HepG2 (cell line): ENCODE measurements at regions not wholly inside any gene's neighbourhood (a gene's known extent, or its start where the extent isn't known, plus 50 kb on each side); places are given as distances from the start of the nearest gene placed in this dataset.

Source experiments
- ATAC-seq: fragments of 200-7000 bp; cut with Tn5 transposase; 3 replicates; pipeline ENCODE4 v1.9.1; 2020; ENCODE audit warnings: mild to moderate bottlenecking, moderate library complexity
- BruUV-seq: library from RNA; stranded (reverse); fragments of 400-500 nt; replicated peaks from 2 replicates; lab custom pipeline; 2021; lab: Mats Ljungman, UMichigan
- CTCF ChIA-PET: fragments of 300-600 bp; formaldehyde crosslinking; extraction: SDS; loops from one replicate; lab custom pipeline; 2021; ENCODE audit warnings: low total read pairs, inconsistent platforms, low intra/inter-chr PET ratio; lab: Yijun Ruan, JAX
- POLR2A ChIA-PET: fragments of 350-600 bp; sonication (Branson Sonifier 250); formaldehyde crosslinking; loops from one replicate; lab custom pipeline; 2020; ENCODE audit warnings: antibody characterized with exemption, inconsistent platforms; lab: Yijun Ruan, JAX
- DNase-seq: peaks from one replicate; pipeline ENCODE4 v3.0.0-alpha.2; 2015; ENCODE audit warnings: low spot score
- FAIRE-seq: peaks from 3 replicates; lab custom pipeline; 2011; peaks lifted over from hg19 to GRCh38; lab: Jason Lieb, UNC
- H2AFZ ChIP-seq: one replicate; pipeline ENCODE4 v1.6.1; 2011; ENCODE audit warnings: low read length, inconsistent platforms
- H3K27ac ChIP-seq: fragments of 300-600 bp; 3 replicates; pipeline ENCODE4 v1.8.0; 2011; ENCODE audit warnings: mixed run types, mild to moderate bottlenecking, mixed read lengths, low read length, inconsistent platforms; ENCODE audit not compliant: insufficient read depth; ENCODE audit errors: extremely low read length
- H3K27me3 ChIP-seq, 2 experiments: fragments of 200-600 bp in 1 of 2; 2 replicates in 1 of 2; 3 replicates in 1 of 2; pipeline versions ENCODE4 v1.6.0 to v1.8.0; 2011; ENCODE audit warnings: low read length in 2 of 2, mild to moderate bottlenecking in 2 of 2, moderate library complexity in 2 of 2, inconsistent platforms in 1 of 2; ENCODE audit not compliant: insufficient read depth in 2 of 2, control insufficient read depth in 1 of 2
- H3K36me3 ChIP-seq, 2 experiments: fragments of 200-600 bp in 1 of 2; replicated peaks in 1 of 2; 2 replicates in 1 of 2; 3 replicates in 1 of 2; pipeline versions ENCODE4 v1.5.1 to v1.8.0; 2011; ENCODE audit warnings: low read length in 2 of 2, inconsistent platforms in 1 of 2; ENCODE audit not compliant: insufficient read depth in 2 of 2, control insufficient read depth in 1 of 2
- H3K4me1 ChIP-seq: 2 replicates; pipeline ENCODE4 v1.5.1; 2012; ENCODE audit warnings: low read length, inconsistent platforms; ENCODE audit not compliant: insufficient read depth
- H3K4me2 ChIP-seq: 2 replicates; pipeline ENCODE4 v1.6.0; 2011; ENCODE audit warnings: low read depth, low read length, inconsistent platforms
- H3K4me3 ChIP-seq, 3 experiments: fragments of 200-600 bp in 1 of 3; sonication (generic), shearing (Covaris generic) in 1 of 3; replicated peaks in 1 of 3; 2 replicates each; pipeline ENCODE4 v1.5.1; 2011 to 2016; ENCODE audit warnings: low read length in 3 of 3, inconsistent platforms in 2 of 3, low read depth in 2 of 3, mild to moderate bottlenecking in 2 of 3, control low read depth in 1 of 3, mixed read lengths in 1 of 3; ENCODE audit not compliant: insufficient read depth in 1 of 3
- H3K79me2 ChIP-seq: one replicate; pipeline ENCODE4 v1.6.1; 2011; ENCODE audit warnings: low read length, inconsistent platforms; ENCODE audit not compliant: insufficient read depth
- H3K9ac ChIP-seq: 2 replicates; pipeline ENCODE4 v1.6.0; 2011; ENCODE audit warnings: mild to moderate bottlenecking, low read depth, low read length, inconsistent platforms; ENCODE audit not compliant: insufficient read depth
- H3K9me3 ChIP-seq: 2 replicates; pipeline ENCODE4 v1.5.1; 2012; ENCODE audit warnings: mild to moderate bottlenecking, low read length
- H4K20me1 ChIP-seq: 2 replicates; pipeline ENCODE4 v1.6.0; 2011; ENCODE audit warnings: inconsistent platforms, mild to moderate bottlenecking, low read length, moderate library complexity; ENCODE audit not compliant: insufficient read depth
- ATF7 ChIP-seq, 2 experiments: fragments of 450-650 bp in 1 of 2; sonication (generic) in 1 of 2; formaldehyde crosslinking in 1 of 2; IDR thresholded peaks; 2 replicates each; pipeline versions ENCODE4 v1.4.0 to v1.6.1; 2016 to 2020; ENCODE audit warnings: antibody characterized with exemption in 1 of 2, mild to moderate bottlenecking in 1 of 2, missing genetic modification reagents in 1 of 2
- CEBPB ChIP-seq: IDR thresholded peaks from 2 replicates; pipeline ENCODE4 v1.6.1; 2011; ENCODE audit warnings: low read depth, low read length, improper control_type of control experiment, borderline replicate concordance
- EEA1 ChIP-seq: sonication (generic); formaldehyde crosslinking; IDR thresholded peaks from 2 replicates; pipeline ENCODE4 v1.5.1; 2020; ENCODE audit warnings: mild to moderate bottlenecking, missing genetic modification reagents, borderline replicate concordance
- KLF12 ChIP-seq: sonication (generic); formaldehyde crosslinking; IDR thresholded peaks from 2 replicates; pipeline ENCODE4 v1.4.0; 2020; ENCODE audit warnings: missing genetic modification reagents, borderline replicate concordance
- POLR2G ChIP-seq: fragments of 200-400 bp; formaldehyde crosslinking; IDR thresholded peaks from 2 replicates; pipeline ENCODE4 v1.6.1; 2018; ENCODE audit warnings: mild to moderate bottlenecking, low read depth, low read length, moderate library complexity
- THAP8 ChIP-seq: sonication (generic); formaldehyde crosslinking; IDR thresholded peaks from 2 replicates; pipeline ENCODE4 v1.5.1; 2020; ENCODE audit warnings: missing genetic modification reagents, mild to moderate bottlenecking, borderline replicate concordance
- ZNF333 ChIP-seq: sonication (generic); formaldehyde crosslinking; IDR thresholded peaks from 2 replicates; pipeline ENCODE4 v1.4.0; 2020; ENCODE audit warnings: mild to moderate bottlenecking, missing genetic modification reagents, borderline replicate concordance
- WGBS: methylation state at CpG from one replicate; pipeline ENCODE4 v1.1.6; 2017; ENCODE audit warnings: low lambda C conversion rate; 5-methylcytosine and 5-hydroxymethylcytosine counted together
- in situ Hi-C: cut with HindIII; loops from 2 replicates; pipeline ENCODE4 v1.10.0; 2017; ENCODE audit warnings: low pct_unique_long_range_greater_than_20kb; ENCODE audit not compliant: extremely low pct_ligation_motif_present
- intact Hi-C: fragments of 100-400 bp; cut with micrococcal nuclease; formaldehyde crosslinking; loops from one replicate; pipeline ENCODE4 v1.10.0; 2022; ENCODE audit not compliant: unreplicated experiment

GRCh38 chr1:68828013-68828412 is 331.1 kb upstream of the DEPDC1 start:
- Histone ChIP-seq H3K36me3 (no peaks in the 10 kb centered on the region), H3K4me2 (no peak overlapping the region), H3K9ac (no peak overlapping the region), H2AFZ (no peak overlapping the region), H3K27ac (no peak overlapping the region), H3K79me2 (no peaks in the 10 kb centered on the region), H3K9me3 (peaks cover 95% of the 10 kb centered on the region), H4K20me1 (no peaks in the 10 kb centered on the region), H3K4me3 (no peak overlapping the region), H3K27me3 (no peaks in the 10 kb centered on the region; a peak in 1 of 5 replicates), H3K4me1 (no peaks in the 10 kb centered on the region)
- in situ Hi-C loops (no loop called here), intact Hi-C loops (no loop called here)
- ChIA-PET POLR2A (no interaction called here), CTCF (no interaction called here)
- under 1% methylated on average over 3 of the region's 3 CpGs for WGBS
- ATAC-seq (no peak), FAIRE-seq (no peak), DNase-seq (no peak)
- TF ChIP-seq ATF7 (IDR thresholded peaks at IDR 0.05), result peak; percentile 66
- TF ChIP-seq ATF7 (CRISPR knock-in tag; IDR thresholded peaks at IDR 0.05), result no peak
- no peak for TF ChIP-seq THAP8 (CRISPR knock-in tag)
- BruUV-seq, result no TSS peak

- Histone ChIP-seq H3K9me3 (peaks cover 96% of the 10 kb centered on the region), H3K79me2 (no peaks in the 10 kb centered on the region), H2AFZ (no peak overlapping the region), H3K27ac (no peak overlapping the region), H3K4me1 (no peaks in the 10 kb centered on the region), H3K4me2 (no peak overlapping the region), H3K4me3 (no peak overlapping the region), H3K27me3 (no peaks in the 10 kb centered on the region), H3K36me3 (no peaks in the 10 kb centered on the region), H4K20me1 (no peaks in the 10 kb centered on the region), H3K9ac (no peak overlapping the region)
- in situ Hi-C loops, result no loop called here
- ChIA-PET POLR2A (no interaction called here), CTCF (no interaction called here)
- FAIRE-seq (no peak), ATAC-seq (no peak), DNase-seq (no peak)
- BruUV-seq, result no TSS peak
- 0% methylated on average over 1 of the region's 1 CpG for WGBS
- TF ChIP-seq POLR2G, result no peak
- TF ChIP-seq ZNF333 (CRISPR knock-in tag), result no peak
- TF ChIP-seq KLF12 (CRISPR knock-in tag), result no peak
- no peak for TF ChIP-seq EEA1 (CRISPR knock-in tag)
- TF ChIP-seq CEBPB, result peak; percentile 44; the same call in 1 of the 2 replicates
- intact Hi-C loops, result no loop called here
Observed at GRCh38 chr1:68831281-68831680, 334.4 kb upstream of the DEPDC1 start.
